MM.1S (cell line): ENCODE measurements at regions not wholly inside any gene's neighbourhood (a gene's known extent, or its start where the extent isn't known, plus 50 kb on each side); places are given as distances from the start of the nearest gene placed in this dataset.

Experiments
- CTCF ChIP-seq: fragments of 300-600 bp; sonication (generic); IDR thresholded peaks from 2 replicates; pipeline ENCODE4 v1.5.1; 2016; ENCODE audit warnings: antibody characterized with exemption, low read length, mixed read lengths
- EZH2phosphoT487 ChIP-seq: fragments of 300-600 bp; sonication (generic); IDR thresholded peaks from 2 replicates; pipeline ENCODE4 v1.6.1; 2018; ENCODE audit warnings: antibody characterized with exemption, low read length

DNA sequence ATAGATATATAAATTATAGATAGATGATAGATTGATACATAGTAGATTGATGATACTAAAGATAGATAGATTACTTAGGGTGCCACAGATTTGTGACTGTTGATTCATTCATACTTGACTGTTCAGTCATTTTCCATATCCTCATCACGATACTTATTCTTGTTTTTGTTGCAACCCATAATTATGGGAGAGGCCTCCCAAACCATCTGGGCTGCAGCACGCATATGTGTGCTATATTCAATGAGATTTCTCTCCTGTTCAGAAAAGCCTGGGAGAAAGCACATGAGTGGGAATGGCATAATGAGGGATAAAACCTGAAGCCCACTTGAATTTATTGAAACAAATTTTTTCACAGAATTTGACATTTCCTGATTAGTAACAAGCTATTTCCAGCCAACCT is 346.4 kb upstream of the PRKX start:
- TF ChIP-seq CTCF (no peak), EZH2phosphoT487 (no peak)
